ENCODE measurements at regions not wholly inside any gene's neighbourhood (a gene's known extent, or its start where the extent isn't known, plus 50 kb on each side); places are given as distances from the start of the nearest gene placed in this dataset.

- no peak for DNase-seq
Measured at GRCh38 chr11:15890031-15890713, 466.2 kb downstream of the SOX6 start.

GRCh38 chr11:15893080-15893492 lies 463.3 kb downstream of the SOX6 start:
- no peak for DNase-seq

DNA sequence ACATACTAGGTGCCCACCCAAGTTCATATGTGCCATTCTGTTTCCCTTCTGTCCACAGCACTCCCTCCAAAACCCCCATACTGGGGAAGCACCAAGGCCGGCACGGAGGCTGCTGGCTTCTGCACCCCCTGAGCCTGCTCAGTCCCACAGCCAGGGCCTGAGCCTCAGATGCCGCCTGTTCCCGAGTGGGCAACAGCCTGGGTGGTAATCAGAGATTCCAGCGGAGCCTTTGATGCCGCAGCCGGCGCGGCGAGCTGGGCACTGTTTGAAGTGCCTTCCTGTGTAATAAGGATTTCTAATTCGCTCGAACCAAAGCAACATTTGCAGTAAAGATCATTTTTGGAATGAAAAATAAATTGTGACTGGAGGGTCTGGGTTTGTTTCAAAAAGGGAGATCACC lies 460.3 kb downstream of the SOX6 start:
- DNase-seq = no peak

GRCh38 chr11:15896530-15896929 lies 459.8 kb downstream of the SOX6 start:
- DNase-seq = no peak

- no peak for DNase-seq
Measured at GRCh38 chr11:15897211-15897960, 459.0 kb downstream of the SOX6 start.

GRCh38 chr11:15901054-15901453 lies 455.3 kb downstream of the SOX6 start:
- peak; percentile 16 for DNase-seq

- DNase-seq = peak; percentile 10
Measured at GRCh38 chr11:15901790-15902189, 454.6 kb downstream of the SOX6 start.

- DNase-seq = peak; percentile 33
Measured at GRCh38 chr11:15903246-15903645, 453.1 kb downstream of the SOX6 start.

GRCh38 chr11:15905366-15906104 lies 450.8 kb downstream of the SOX6 start:
- DNase-seq = no peak

GRCh38 chr11:15906481-15907035 lies 449.8 kb downstream of the SOX6 start:
- peak; percentile 31 for DNase-seq

DNA sequence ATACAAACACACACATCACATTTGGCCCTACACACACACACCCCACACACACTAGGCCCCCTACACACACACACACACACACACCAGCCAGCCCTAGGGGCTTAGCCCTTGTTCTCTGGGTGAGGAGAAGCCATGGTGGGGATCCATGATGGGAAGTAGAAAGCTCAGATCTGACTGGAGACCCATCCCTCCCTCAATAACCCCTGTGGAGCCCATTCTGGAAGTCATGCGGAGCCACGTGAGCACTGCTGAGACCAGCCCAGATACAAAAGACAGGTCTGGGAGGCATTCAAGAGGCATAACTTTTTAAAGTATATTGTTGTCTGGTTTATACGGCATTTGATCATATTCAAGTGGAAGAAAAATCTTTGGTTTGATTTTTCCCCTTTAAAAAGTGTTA lies 448.5 kb downstream of the SOX6 start:
- peak; percentile 30 for DNase-seq

DNA sequence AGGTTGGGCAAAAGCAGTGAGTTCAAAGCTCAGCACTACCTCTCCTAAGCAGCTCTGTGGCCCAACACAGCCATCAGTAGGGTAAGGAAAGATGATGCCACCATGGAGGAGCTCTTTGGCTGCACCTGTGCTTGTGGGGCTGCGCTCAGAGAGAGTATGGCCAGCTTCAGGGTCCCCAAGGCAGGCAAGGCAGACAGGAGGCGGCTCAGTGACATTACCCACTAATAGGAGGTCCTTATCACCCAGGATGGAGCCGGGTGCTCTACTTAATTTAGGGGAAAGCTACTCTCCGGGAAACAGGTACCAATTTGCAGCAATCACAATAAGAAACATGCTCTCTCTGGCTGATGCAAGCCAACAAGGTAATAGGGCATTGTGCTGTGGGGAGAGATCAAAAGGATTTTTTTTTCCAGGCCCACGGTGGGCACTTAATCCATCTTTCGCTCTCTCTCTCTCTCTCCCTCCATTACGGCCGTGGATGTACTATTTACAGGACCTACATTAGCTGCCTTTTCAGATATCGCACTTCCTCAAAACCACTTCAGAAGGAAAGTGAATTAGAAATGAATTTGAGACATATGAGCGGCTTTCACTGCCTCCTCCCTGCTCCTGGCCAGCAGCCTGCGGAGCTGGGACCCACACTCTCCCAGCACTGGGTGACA lies 446.3 kb downstream of the SOX6 start:
- peak; percentile 22 for DNase-seq

DNA sequence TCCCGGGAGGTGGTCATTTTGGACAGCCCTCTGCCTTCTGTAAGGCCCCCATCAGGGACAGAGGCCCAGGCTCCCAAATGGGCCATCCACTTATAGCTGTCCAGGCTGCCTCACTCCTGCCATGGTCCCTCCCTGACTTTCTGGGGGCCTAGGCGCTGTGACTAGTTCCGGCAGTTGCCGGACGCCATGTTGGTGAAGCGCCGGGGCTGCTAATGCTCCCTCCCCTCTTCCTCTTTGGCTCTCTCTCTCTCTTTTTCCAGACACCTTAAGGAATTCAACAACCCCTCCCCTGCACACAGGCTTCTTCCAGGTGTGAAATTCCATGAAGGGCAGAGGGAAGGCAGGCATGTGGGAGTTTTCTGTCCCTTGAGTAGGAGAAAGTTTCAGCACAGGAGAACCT lies 445.6 kb downstream of the SOX6 start:
- DNase-seq = peak; percentile 14

- DNase-seq = peak; percentile 24
Measured at GRCh38 chr11:15911377-15912044, 444.8 kb downstream of the SOX6 start.

- no peak for DNase-seq
Measured at GRCh38 chr11:15912291-15912690, 444.1 kb downstream of the SOX6 start.

DNA sequence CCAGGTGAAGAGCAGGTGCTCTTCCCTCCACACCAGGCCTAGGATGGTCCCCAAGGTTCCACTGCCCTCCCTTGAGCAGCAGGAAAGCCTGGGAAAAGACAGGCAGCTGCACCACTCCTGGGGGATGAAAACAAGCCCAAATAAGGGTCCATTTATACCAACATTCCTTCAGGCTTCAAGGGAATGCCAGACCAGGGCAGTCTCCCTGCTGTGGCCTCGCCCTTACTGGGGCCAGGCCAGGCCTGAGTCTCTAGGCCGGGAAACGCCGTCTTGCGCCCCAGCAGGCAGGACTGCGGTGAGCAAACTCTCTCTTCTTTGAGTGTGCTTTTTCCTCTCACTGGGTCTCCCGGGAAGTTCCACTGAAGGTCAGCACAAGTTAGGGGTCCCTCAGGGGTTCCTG lies 443.5 kb downstream of the SOX6 start:
- peak; percentile 16 for DNase-seq

GRCh38 chr11:15913261-15913660 lies 443.1 kb downstream of the SOX6 start:
- DNase-seq = peak; percentile 9

All from activated effector memory CD4-positive, alpha-beta T cell treated with anti-CD3 and anti-CD28 coated beads, Interleukin-2, amount 50 U/mL, for 16 hours (primary cell).